Tibial nerve (tissue), 4 donors: ENCODE measurements at regions not wholly inside any gene's neighbourhood (a gene's known extent, or its start where the extent isn't known, plus 50 kb on each side); places are given as distances from the start of the nearest gene placed in this dataset.

Experiments used
- EP300 ChIP-seq, 2 donors: sonication (generic); formaldehyde crosslinking; IDR thresholded peaks; one replicate each; pipeline ENCODE4 v1.6.1; 2017; ENCODE audit warnings: antibody characterized with exemption in 2 of 2, mild to moderate bottlenecking in 1 of 2
- POLR2A ChIP-seq, 2 donors: fragments of 450-650 bp; IDR thresholded peaks; one replicate each; pipeline ENCODE4 v1.6.1; 2017; ENCODE audit warnings: antibody characterized with exemption in 2 of 2, mild to moderate bottlenecking in 2 of 2, moderate library complexity in 2 of 2
- TF ChIP-seq, protein P1 (sequence below), 5 experiments: fragments of 200-600 bp in 3 of 5; fragments of 450-650 bp in 2 of 5; sonication (generic) in 3 of 5; IDR thresholded peaks; one replicate each; pipeline ENCODE4 v1.5.1; 2016 to 2019; ENCODE audit warnings: antibody characterized with exemption in 5 of 5, mild to moderate bottlenecking in 3 of 5, moderate library complexity in 2 of 5

- TF ChIP-seq, protein P1, sequence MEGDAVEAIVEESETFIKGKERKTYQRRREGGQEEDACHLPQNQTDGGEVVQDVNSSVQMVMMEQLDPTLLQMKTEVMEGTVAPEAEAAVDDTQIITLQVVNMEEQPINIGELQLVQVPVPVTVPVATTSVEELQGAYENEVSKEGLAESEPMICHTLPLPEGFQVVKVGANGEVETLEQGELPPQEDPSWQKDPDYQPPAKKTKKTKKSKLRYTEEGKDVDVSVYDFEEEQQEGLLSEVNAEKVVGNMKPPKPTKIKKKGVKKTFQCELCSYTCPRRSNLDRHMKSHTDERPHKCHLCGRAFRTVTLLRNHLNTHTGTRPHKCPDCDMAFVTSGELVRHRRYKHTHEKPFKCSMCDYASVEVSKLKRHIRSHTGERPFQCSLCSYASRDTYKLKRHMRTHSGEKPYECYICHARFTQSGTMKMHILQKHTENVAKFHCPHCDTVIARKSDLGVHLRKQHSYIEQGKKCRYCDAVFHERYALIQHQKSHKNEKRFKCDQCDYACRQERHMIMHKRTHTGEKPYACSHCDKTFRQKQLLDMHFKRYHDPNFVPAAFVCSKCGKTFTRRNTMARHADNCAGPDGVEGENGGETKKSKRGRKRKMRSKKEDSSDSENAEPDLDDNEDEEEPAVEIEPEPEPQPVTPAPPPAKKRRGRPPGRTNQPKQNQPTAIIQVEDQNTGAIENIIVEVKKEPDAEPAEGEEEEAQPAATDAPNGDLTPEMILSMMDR (IDR thresholded peaks at IDR 0.05): no peak
- no peak for TF ChIP-seq POLR2A (IDR thresholded peaks at IDR 0.05)
- TF ChIP-seq EP300 (IDR thresholded peaks at IDR 0.05): no peak
Measured at GRCh38 chr1:57868908-57869307, 445.0 kb upstream of the DAB1 start.
